Activated CD4-positive, alpha-beta T cell treated with anti-CD3 and anti-CD28 coated beads, Interleukin-2, amount 50 U/mL, for 24 hours (primary cell): ENCODE measurements at regions not wholly inside any gene's neighbourhood (a gene's known extent, or its start where the extent isn't known, plus 50 kb on each side); places are given as distances from the start of the nearest gene placed in this dataset.
"Not testable (repeated sequence)": the region's sequence is repeated elsewhere in the genome, so short reads cannot be mapped to it uniquely, and the experiment has no call there.

Experiments
- DNase-seq, 2 donors: peaks; one replicate each; pipeline ENCODE4 v3.0.0-alpha.2; 2020; ENCODE audit warnings: low read depth in 1 of 2, low spot score in 1 of 2

DNA sequence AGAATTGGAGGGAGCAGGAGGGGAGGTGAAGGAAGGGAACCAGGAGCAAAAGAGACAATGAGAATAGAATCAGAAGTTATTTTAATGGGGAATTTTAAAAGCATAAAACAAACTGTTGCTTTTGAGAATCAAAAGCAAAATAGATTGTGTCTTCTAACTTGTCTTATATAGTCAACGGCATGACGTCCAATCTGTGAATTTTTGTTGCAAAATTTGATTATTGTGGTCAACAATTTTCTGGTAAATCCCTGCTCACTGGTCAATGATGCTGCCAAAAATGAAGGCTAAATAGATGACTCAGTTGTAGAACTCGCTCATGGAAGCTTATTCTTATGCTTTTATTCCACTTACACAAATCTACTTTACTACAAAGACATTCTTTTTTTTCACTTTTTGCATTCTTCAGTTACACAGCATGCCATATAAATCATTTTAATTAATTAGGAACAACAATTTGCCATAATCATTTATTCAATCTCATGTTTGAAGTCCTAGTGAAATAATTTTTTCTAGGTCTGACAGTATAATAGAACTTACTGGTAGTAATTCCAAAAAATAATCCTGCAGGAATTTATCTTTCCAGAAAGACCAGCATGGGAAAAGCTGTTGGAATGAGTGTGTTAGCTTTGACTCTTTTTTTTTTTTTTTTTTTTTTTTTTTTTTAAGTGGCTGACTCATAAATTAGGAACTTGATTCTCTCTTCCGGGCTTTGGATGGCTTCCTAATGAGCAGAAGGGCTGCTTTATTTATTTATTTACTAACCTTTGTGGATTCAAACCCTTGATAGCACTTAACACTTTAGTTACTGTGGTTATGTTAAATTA, 256.9 kb downstream of the SPRY2 start:
- DNase-seq: no peak

DNA sequence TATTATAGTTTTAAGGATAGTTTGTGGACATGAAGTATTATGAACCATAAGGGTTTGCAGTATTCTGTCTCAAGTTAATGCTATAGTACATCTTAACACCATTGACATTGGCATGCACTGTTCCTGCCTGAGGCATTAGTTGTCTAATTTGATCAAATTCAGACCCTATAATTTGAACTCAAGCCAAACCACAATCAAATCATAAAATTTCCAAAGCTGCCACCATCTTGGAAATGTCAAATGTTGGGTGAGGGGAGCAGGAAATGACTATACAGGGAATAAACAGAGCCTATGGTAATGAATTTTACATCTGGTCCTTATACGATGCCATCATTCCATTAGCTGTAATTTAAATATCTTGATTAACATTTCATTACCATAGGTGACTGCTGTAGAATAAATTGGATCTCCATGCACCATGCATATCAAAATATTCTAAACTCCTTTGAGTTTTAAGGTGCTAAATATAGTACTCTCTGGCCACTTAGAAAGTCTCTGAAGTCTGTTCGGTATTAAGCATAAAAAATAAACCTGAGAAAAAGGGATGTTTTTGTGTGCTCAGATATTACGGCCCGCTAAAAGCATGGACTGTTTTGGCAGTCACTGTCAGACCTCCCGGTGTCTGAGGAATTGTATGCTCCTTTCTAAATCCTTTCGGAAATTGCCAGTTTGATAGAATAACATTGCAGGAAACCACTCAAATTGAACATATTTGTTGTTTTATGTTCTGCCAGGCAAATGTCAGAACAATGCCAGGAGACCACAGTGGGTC, 257.7 kb downstream of the SPRY2 start:
- no peak for DNase-seq

DNA sequence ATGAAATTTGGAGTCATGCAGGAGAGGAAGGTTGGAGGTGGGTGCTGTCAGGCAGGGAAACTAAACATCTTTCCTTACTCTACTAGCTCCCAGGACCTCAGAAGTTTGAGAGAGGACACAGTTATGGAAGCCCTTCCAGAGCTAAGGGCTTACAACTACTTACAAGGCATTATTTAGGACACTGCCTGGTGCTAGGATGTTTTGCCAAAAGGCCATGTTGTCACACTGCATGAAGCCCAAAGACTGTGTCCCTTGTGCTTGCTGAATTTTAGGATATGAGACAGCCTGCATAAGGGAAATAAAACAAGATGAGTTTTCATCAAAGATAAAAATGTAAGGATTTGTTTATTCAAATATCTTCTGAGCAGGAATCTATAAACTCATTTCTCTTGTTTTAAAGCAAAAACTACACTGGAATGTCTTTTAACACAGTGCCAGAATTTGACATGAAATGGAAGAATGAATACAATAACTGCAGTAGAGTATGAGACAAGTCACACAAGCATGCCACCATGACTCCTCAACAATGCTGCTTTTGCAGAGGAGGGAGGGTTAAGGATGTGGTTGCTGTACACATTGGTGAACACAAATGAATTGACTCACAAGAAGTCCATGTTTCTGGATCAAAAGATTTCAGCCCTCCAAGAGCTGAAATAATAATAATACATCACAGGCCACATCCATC, 258.4 kb downstream of the SPRY2 start:
- DNase-seq: no peak

DNA sequence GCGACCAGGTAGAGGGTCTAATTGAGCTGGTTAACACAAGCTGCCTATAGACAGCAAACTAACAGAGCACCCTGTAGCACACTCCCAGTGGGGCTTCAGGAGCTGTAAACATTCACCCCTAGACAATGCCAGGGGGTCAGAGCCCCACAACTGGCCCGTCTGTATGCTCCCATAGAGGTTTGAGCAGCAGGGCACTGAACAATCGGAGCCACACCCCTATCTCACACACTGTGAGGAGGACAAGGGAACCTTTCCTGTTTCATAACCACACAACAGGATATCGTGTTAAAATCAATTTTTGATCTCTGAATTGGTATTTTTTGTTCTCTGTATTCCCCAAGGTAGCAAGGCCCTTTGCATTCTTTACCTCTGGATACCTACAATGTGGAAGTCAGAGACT, 266.1 kb downstream of the SPRY2 start:
- no peak for DNase-seq

DNA sequence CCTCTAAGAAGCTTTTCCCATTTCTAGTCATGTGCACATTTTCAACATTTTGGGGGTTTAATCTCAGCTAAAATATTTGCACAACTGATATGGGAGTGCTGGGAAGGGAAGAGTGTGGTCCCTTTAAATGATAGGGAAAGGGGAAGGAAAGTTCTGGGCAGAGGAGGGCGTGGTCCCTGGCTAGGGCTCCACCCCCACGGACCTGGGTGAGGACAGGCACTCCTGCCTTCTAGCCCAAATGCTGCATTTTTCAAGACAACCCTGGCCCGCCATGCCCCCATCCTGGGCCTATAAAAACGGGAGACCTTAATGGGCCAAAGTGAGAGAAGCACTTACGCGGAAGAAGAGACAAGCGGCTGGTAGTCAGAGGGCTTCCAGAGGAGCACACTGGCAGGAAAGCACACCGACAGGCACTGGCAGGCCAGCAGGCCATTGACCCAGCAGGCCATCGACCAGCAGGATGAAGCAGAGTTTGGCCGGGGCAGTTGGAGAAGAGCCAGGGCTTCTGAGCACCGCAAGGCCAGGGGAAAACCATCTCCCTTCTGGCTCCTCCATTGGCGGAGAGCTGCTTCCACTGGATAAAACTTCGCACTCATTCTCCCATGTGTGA, 266.7 kb downstream of the SPRY2 start:
- DNase-seq: no peak

DNA sequence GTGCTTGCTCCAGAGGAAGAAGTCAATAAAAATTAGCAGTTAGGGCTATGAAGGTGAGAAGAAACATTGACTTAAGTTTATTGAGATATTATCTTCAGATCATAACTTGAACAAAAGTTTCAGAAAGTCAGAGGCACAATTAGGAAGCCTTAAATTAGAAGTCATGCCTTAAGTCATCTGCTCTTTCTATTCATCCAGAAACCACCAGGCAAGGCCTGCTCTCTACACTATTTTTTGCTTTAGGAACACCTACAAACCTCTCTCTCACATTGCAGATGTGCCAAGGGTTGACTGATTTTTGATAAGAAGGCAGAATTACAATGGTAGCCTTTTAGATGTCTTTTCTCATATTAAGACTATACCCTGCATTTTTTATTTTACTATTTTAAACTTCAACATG, 268.7 kb downstream of the SPRY2 start:
- DNase-seq: no peak

DNA sequence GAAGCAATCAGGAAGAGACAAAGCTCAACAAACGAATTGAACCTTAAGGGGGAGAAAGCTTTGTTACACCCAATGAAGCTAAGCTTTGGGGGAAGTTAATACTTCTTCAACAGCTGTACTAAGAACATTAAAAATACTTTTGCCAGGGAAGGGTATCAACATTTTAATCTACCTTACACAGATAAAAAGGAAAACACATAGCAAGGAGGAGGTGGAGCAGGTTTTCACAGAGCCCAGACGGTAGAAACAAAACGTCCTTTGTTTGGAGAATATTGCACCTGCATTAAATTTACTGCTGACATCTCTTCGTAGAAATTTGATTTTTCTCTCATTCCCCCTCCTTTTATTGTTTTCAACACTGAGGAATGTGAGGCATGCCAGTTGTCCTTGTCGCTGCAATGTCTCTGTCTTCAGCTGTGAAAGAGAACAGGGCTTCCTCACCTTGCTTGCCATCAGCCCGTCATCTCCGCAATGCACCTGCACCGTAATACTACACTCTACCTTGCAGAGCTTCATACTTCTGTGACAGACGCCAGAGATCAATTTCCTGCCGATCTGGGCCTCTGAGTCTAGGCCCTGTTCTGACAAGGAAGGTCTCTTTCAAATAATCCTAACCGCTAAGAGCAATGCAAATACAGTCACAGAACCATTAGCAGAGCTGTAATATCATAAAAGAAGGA, 270.8 kb downstream of the SPRY2 start:
- DNase-seq: no peak

DNA sequence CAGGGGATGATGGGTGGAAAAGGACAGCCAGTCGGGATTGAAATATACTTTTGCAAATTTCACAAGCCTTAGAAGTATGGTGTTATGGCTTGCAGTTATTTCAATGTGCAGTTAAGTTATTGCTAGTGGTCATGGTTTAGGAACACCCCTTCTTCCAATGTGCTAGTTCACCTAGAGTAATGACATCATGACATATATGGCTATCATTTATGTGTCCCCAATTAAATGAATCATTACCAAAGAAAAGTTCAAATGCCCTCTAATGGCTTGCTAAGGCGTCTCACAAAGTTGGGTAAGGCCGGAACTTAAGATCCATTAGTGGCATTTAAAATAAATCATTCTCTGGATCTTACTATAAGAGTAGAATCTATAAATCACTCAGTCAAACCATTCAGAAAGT, 271.6 kb downstream of the SPRY2 start:
- no peak for DNase-seq

DNA sequence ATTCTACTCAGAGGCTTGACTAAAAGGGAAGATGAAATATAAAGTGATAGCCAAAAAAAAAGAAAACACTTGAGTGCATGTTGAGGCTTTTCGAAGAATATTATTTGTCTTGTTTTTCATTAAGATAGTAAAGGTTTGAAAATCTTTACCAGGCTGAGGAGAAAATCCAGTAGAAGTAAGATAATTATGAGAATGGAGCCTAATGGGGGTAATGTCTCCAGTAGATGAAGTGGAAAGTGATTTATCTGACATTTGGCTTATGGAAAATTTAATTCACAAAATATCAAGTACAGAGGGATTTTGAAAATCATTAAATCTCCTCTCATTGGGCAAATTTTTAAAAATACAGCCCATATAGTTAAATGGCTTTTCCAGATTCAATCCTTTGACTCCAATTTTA, 274.9 kb downstream of the SPRY2 start:
- DNase-seq: no peak

DNA sequence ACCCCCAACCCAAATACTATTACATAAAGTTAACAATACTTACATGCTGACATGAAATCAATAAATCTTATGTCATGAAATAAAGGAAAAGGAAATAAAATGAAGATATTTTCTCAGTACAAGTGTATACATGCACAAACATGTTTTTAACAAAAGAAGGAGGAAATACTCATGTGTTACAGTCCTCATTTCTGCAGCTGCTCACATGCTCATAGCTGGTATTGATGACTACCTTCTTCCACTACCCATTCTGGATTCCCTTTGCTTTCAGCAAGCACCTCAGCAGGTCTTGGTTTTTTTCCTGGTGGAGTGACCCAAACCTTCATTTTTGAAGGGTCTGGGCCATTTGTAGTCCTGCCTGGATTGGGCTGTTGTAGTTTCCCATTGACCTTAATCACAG, 278.5 kb downstream of the SPRY2 start:
- not testable (repeated sequence) for DNase-seq

- DNase-seq: no peak
These were observed 281.1 kb downstream of the SPRY2 start for GRCh38 chr13:80059789-80060188.

DNA sequence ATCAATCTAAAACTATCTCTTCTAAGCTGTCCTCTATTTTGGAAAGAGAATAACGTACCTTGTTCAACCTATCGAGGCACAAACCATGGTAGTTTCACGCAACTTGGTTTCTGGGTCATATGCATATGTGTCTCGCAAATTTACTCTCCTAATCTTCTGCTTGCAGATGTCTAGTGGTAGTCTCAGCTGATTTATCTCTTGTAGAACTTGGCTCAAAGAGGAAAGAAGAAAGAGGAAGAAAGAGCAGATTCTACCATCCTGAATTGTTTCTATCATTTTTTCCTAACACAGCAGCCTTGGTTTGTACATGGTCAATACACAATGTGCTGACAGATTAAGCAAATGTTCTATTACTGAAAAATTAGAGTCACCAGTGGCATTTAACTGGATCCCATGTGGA, 282.3 kb downstream of the SPRY2 start:
- no peak for DNase-seq

- no peak for DNase-seq
These were observed 285.1 kb downstream of the SPRY2 start for GRCh38 chr13:80055847-80056246.

GRCh38 chr13:80054806-80055205, 286.1 kb downstream of the SPRY2 start:
- no peak for DNase-seq

- DNase-seq: no peak
These were observed 288.6 kb downstream of the SPRY2 start for GRCh38 chr13:80052286-80052685.

GRCh38 chr13:80050252-80050651, 290.7 kb downstream of the SPRY2 start:
- no peak for DNase-seq

- DNase-seq: peak; percentile 5 to 57
These were observed 292.1 kb downstream of the SPRY2 start for GRCh38 chr13:80048802-80049201.

DNA sequence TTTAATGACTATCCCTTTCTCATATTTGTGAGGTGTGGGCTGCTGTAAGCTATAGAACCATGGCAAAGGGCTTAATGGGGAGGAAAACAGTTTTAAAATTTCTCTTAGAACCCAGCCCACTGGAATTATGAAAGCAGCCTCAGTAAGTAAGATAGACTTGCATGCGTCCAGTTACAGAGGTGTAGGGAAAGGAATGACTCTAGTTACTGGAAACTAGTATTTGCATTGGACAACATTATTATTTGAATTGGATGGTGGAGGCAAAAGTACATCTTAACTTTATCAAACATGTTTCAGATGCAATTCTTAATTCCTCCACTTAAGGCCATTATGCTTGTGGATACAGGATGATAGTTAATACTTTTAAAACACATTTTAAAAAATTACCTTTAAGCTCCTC, 292.9 kb downstream of the SPRY2 start:
- no peak for DNase-seq

DNA sequence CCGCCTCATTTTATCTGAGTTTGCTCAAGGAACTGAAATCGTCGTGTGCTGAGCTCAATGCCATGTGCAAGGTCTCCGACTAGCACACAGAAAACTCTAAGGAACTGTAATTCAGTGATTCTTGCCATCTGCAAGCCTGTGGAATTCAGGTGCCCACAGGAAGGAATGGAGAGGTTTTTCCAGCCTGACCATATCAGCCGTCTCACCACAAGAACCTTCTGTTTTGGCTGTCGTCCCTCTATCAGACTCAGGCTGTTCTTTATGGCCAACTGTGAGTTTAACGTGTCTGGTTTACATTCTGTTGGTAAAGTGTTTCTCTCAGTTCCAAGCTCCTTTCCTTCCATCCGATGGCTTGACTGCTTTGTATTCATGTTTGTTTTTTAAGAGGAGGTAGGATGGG, 293.5 kb downstream of the SPRY2 start:
- DNase-seq: no peak

DNA sequence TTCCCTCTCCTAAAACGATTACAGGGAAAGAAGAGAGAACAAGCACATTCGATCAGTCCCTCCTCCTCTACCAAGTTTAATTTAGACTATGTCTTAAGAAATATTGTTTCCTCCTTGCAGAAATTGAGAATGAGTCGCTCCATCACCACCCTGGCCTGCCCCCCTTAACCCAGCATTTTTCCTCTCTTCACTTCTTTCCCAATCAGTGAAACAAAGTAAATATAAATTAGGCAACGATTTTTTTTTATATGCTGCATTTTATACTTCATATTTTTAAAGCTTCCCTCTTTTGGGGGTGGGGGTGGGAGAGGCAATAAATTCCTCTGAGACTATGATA, 300.0 kb downstream of the SPRY2 start:
- no peak for DNase-seq
